DOHH2 (cell line): ENCODE measurements at regions not wholly inside any gene's neighbourhood (a gene's known extent, or its start where the extent isn't known, plus 50 kb on each side); places are given as distances from the start of the nearest gene placed in this dataset.

ENCODE experiments used
- H3F3A ChIP-seq: fragments of 200-600 bp; sonication (generic), shearing (Covaris generic); 2 replicates; pipeline ENCODE4 v1.6.0; 2016; ENCODE audit warnings: antibody characterized with exemption, mild to moderate bottlenecking; ENCODE audit not compliant: control insufficient read depth, insufficient read depth
- H3K27ac ChIP-seq: fragments of 200-600 bp; sonication (generic); 2 replicates; pipeline ENCODE4 v1.5.1; 2014; ENCODE audit warnings: low read depth, mild to moderate bottlenecking, low read length, moderate library complexity
- H3K27me3 ChIP-seq: fragments of 200-600 bp; sonication (generic); 2 replicates; pipeline ENCODE4 v1.6.1; 2014; ENCODE audit warnings: mild to moderate bottlenecking, low read length, mixed read lengths; ENCODE audit not compliant: control insufficient read depth
- H3K36me3 ChIP-seq: fragments of 200-600 bp; sonication (generic); 2 replicates; pipeline ENCODE4 v1.6.1; 2014; ENCODE audit warnings: mild to moderate bottlenecking, low read length, moderate library complexity, mixed read lengths; ENCODE audit not compliant: control insufficient read depth
- H3K4me1 ChIP-seq: fragments of 200-600 bp; sonication (generic); 2 replicates; pipeline ENCODE4 v1.6.1; 2014; ENCODE audit warnings: mild to moderate bottlenecking, low read length, mixed read lengths; ENCODE audit not compliant: control insufficient read depth
- H3K4me2 ChIP-seq: fragments of 200-600 bp; sonication (generic); 2 replicates; pipeline ENCODE4 v1.6.0; 2014; ENCODE audit warnings: mild to moderate bottlenecking, low read length, moderate library complexity
- H3K4me3 ChIP-seq: fragments of 200-600 bp; sonication (generic); 2 replicates; pipeline ENCODE4 v1.5.1; 2014; ENCODE audit warnings: mild to moderate bottlenecking, low read length, mixed read lengths
- H3K79me2 ChIP-seq: fragments of 200-600 bp; sonication (generic); 2 replicates; pipeline ENCODE4 v1.6.1; 2014; ENCODE audit warnings: mild to moderate bottlenecking, low read length, mixed read lengths; ENCODE audit not compliant: control insufficient read depth
- H3K9me2 ChIP-seq: fragments of 200-600 bp; sonication (generic); replicated peaks from 2 replicates; pipeline ENCODE4 v1.6.1; 2014; ENCODE audit warnings: mild to moderate bottlenecking, low read length, mixed read lengths; ENCODE audit not compliant: control insufficient read depth
- H3K9me3 ChIP-seq: fragments of 200-600 bp; sonication (generic); 2 replicates; pipeline ENCODE4 v1.6.1; 2014; ENCODE audit warnings: antibody characterized with exemption, low read length, mixed read lengths; ENCODE audit not compliant: control insufficient read depth, insufficient read depth
- H4K20me1 ChIP-seq: fragments of 200-600 bp; sonication (generic); 2 replicates; pipeline ENCODE4 v1.6.0; 2014; ENCODE audit warnings: low read depth, mild to moderate bottlenecking, antibody characterized with exemption, low read length, moderate library complexity; ENCODE audit not compliant: control insufficient read depth, insufficient read depth
- CTCF ChIP-seq: fragments of 200-600 bp; sonication (generic); IDR thresholded peaks from one replicate; pipeline ENCODE4 v1.5.1; 2014; ENCODE audit warnings: antibody characterized with exemption, mild to moderate bottlenecking, low read depth, low read length; ENCODE audit not compliant: poor library complexity, severe bottlenecking
- EZH2phosphoT487 ChIP-seq: fragments of 200-600 bp; sonication (generic); IDR thresholded peaks from 2 replicates; pipeline ENCODE4 v1.6.1; 2017; ENCODE audit warnings: borderline replicate concordance, mild to moderate bottlenecking, antibody characterized with exemption, low read length, moderate library complexity, mixed read lengths

- no peaks in the 10 kb centered on the region for H3F3A ChIP-seq
- no peaks in the 10 kb centered on the region for H3K27me3 ChIP-seq
- H3K27ac ChIP-seq, result no peak overlapping the region
- no peaks in the 10 kb centered on the region for H3K9me3 ChIP-seq
- H4K20me1 ChIP-seq, result no peaks in the 10 kb centered on the region
- no peak overlapping the region for H3K4me2 ChIP-seq
- H3K9me2 ChIP-seq, result no peaks in the 10 kb centered on the region
- no peaks in the 10 kb centered on the region for H3K79me2 ChIP-seq
- no peak overlapping the region for H3K4me3 ChIP-seq
- H3K4me1 ChIP-seq, result no peaks in the 10 kb centered on the region
- TF ChIP-seq EZH2phosphoT487 (no peak), CTCF (no peak)
- no peaks in the 10 kb centered on the region for H3K36me3 ChIP-seq
These were observed 129.0 kb upstream of the THRB start for GRCh38 chr3:24623657-24624056.

- Histone ChIP-seq H4K20me1 (no peaks in the 10 kb centered on the region), H3K79me2 (no peaks in the 10 kb centered on the region), H3K36me3 (no peaks in the 10 kb centered on the region), H3F3A (no peaks in the 10 kb centered on the region), H3K9me2 (no peaks in the 10 kb centered on the region), H3K4me2 (no peak overlapping the region), H3K9me3 (no peaks in the 10 kb centered on the region), H3K4me3 (no peak overlapping the region), H3K27me3 (no peaks in the 10 kb centered on the region), H3K27ac (no peak overlapping the region), H3K4me1 (no peaks in the 10 kb centered on the region)
- no peak for TF ChIP-seq EZH2phosphoT487
These were observed 130.5 kb upstream of the THRB start for GRCh38 chr3:24624938-24625681.

- Histone ChIP-seq H3K36me3 (no peaks in the 10 kb centered on the region), H3K79me2 (no peaks in the 10 kb centered on the region), H3K4me1 (no peaks in the 10 kb centered on the region), H3K27ac (no peak overlapping the region), H3K9me2 (no peaks in the 10 kb centered on the region), H4K20me1 (no peaks in the 10 kb centered on the region), H3K4me3 (no peak overlapping the region), H3K4me2 (no peak overlapping the region), H3K9me3 (no peaks in the 10 kb centered on the region), H3K27me3 (no peaks in the 10 kb centered on the region), H3F3A (no peaks in the 10 kb centered on the region)
- TF ChIP-seq CTCF (no peak), EZH2phosphoT487 (no peak)
These were observed 134.0 kb upstream of the THRB start for GRCh38 chr3:24628523-24629258.

GRCh38 chr3:24631481-24631880, 136.8 kb upstream of the THRB start:
- no peak overlapping the region for H3K27ac ChIP-seq
- H3K4me1 ChIP-seq, result no peaks in the 10 kb centered on the region
- no peak overlapping the region for H3K4me3 ChIP-seq
- no peaks in the 10 kb centered on the region for H3K79me2 ChIP-seq
- no peaks in the 10 kb centered on the region for H3K27me3 ChIP-seq
- TF ChIP-seq CTCF (no peak), EZH2phosphoT487 (no peak)
- no peaks in the 10 kb centered on the region for H3K9me3 ChIP-seq
- no peaks in the 10 kb centered on the region for H3K36me3 ChIP-seq
- H4K20me1 ChIP-seq, result no peaks in the 10 kb centered on the region
- H3K9me2 ChIP-seq, result no peaks in the 10 kb centered on the region
- no peak overlapping the region for H3K4me2 ChIP-seq
- no peaks in the 10 kb centered on the region for H3F3A ChIP-seq
